ENCODE measurements at regions not wholly inside any gene's neighbourhood (a gene's known extent, or its start where the extent isn't known, plus 50 kb on each side); places are given as distances from the start of the nearest gene placed in this dataset.
"Not testable (repeated sequence)": the region's sequence is repeated elsewhere in the genome, so short reads cannot be mapped to it uniquely, and the experiment has no call there.

DNA sequence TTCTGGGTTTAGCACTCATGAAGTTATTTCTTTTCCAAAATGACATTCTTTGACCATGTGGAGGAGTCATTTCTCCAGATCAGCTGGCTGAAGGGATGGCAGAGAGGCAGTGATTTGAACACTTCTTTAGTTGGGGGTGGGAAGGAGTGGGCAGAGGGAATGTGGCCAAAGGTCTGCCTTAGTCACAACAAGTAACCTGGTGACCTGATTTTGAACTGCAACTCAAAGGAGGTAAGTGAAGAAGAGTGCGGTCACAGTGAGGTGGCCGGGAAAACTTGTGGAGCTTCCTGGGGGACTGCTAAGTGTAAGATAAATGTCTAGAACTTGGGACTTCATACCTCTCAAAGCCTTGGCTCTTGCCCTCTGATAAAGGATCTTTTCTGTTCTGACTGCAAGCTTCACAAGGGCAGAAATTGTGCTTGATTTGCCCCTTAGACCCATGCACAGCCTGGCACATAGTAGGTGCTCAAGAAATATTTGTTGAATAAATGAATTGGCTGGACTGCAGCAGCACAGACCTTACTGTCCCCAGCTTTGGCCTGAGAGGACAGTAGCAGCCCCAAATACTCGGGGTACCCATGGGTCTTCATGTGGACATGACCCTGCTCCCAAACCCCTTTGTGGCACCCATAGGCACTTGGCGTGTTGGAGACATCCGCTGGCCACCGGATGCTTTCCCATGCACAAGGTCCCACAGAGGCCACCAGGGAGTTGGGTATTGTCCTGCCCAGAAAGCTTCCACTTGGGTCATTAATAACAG is 99.0 kb upstream of the ALX4 start:
- H3K4me3 ChIP-seq (ENCODE audit: low read depth, low read length), result no peak overlapping the region
- DNase-seq (ENCODE audit: low read depth), result no peak

DNA sequence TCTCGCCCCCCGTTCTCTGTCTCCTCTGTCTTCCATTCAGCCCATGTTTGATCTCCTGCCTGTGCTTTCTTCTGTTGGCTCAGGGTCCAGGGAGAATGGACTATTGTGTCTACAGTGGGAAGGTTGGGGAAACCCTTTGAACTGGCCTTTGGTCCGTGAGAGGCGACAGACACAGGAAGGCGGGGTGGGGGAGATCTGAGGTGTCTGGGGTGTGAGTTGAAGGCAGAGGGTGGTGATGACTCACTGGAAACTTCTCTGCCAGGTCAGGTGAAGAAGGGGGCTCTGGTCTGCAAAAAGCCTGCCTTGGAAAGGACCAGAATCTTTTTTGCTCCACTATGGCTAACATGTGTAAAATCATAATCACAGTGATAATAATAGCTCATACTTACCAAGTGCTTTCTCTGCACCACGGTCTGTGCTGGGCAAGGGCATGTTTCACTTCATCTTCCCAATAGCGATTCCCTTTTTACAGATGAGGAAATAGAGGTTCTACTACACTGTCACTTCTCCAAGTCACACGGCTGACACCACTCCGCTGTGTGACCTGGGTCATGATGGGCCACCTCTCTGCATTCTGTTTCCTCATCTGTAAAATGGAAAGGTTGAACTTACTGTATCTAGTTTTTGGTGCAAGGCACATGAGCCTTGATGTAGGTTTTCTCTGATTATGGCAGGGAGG is 99.8 kb upstream of the ALX4 start:
- no peak overlapping the region for H3K4me3 ChIP-seq (ENCODE audit: low read depth, low read length)
- DNase-seq (ENCODE audit: low read depth), result no peak

- H3K4me3 ChIP-seq (ENCODE audit: low read depth, low read length), result no peak overlapping the region
- DNase-seq (ENCODE audit: low read depth), result no peak
These were observed 106.8 kb upstream of the ALX4 start for GRCh38 chr11:44416776-44417175.

DNA sequence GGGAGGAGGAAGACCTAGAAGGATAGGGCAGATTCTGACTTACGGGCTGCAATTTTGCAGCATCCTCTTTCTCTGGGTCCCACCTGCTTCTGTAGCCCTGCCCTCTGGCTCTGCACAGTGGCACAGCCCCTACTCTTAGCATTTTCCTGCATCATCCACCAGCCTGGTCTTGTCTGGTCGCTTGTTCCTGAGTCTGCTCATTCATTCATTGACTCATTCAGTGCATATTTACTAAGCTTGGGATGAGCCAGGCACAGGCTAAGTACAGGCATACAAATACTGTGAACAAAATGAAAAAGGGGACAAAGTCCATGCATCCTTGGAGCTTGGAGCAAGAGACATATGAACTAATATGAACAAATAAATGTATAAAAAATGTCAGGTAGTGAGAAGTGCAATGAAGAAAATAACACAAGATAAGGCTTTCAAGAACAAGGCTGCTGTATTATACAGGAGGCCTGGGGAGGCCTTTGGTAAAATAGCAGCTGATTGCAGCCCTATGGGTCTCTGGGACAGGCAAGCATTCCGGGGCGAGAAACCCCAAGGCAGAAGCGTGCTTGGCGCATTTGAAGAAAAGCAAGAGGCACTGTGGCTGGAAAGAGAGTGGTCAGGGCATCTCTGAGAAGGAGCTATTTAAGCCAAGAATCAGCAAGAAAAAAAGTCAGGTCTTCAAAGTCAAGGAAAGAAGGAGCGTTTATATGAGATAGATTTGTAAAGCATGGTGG is 108.0 kb upstream of the ALX4 start:
- DNase-seq (ENCODE audit: low read depth), result no peak
- H3K4me3 ChIP-seq (ENCODE audit: low read depth, low read length), result no peak overlapping the region

DNA sequence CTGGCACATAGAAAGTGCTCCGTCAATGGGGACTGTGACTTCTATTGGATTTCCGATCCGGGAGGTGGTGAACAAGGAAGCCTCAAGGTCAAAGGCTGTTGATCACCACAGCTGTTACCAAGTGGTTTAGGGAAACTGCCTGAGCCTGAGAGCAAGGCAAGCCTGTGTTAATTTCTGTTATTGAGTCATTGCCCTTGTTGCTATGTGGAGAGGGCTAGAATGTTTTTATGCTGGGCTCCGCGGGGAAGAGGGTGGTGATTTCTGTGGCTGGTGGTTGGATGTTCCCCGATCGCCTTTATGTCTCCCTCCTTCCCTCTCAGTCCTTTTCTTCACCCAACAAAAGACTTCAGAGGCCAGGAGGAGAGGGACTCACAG is 108.5 kb upstream of the ALX4 start:
- no peak for DNase-seq (ENCODE audit: low read depth)
- no peak overlapping the region for H3K4me3 ChIP-seq (ENCODE audit: low read depth, low read length)

DNA sequence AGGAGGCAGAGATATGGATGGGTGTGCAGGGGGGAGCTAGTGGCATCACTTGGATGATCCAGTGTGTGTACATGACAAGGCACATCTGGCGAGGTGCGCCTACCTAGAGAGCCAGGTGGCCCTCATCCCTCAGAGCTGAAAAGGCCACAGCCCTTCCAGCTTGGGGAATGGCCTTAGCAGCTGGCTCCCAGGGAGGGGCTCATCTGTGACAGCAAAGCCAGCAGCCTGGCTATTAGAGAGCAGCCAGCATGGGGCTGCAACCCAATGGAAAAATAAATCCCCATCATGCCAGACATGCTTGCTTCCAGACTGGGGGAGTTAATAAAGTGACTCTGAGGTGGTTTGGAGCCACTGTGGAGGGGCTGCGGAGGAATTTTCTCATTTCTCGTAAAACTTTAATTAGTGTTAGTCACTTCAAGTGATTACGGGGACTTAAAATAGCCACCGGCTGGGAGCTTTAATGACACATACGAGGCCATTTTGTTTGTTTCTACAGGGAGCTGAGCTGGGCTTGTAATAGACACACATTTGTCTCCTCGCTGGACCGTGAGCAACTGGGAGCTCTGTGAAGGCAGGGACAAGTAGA is 111.2 kb upstream of the ALX4 start:
- DNase-seq (ENCODE audit: low read depth), result no peak
- no peak overlapping the region for H3K4me3 ChIP-seq (ENCODE audit: low read depth, low read length)

GRCh38 chr11:44423289-44423688 is 113.3 kb upstream of the ALX4 start:
- DNase-seq (ENCODE audit: low read depth), result no peak
- no peak overlapping the region for H3K4me3 ChIP-seq (ENCODE audit: low read depth, low read length)

DNA sequence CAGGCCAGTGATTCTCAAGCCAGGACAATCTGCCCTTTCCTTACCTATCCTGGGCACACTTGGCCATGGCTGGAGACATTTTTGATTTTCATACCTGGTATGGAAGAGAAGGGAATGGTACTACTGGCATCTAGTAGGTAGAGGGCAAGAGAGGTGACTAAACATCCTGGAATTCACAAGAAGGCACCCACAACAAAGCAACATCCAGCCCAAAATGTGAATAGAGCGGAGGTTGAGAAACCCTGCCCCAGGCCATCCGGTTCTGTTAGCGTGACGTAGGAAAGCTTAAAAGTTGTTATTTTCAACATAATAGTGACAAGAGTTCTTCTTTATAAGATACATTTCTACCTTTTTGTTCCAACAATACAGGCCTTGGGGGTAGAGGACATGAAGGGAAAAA is 114.9 kb upstream of the ALX4 start:
- H3K4me3 ChIP-seq (ENCODE audit: low read depth, low read length), result no peak overlapping the region
- no peak for DNase-seq (ENCODE audit: low read depth)

GRCh38 chr11:44426119-44426518 is 116.2 kb upstream of the ALX4 start:
- H3K4me3 ChIP-seq (ENCODE audit: low read depth, low read length), result no peak overlapping the region
- no peak for DNase-seq (ENCODE audit: low read depth)

DNA sequence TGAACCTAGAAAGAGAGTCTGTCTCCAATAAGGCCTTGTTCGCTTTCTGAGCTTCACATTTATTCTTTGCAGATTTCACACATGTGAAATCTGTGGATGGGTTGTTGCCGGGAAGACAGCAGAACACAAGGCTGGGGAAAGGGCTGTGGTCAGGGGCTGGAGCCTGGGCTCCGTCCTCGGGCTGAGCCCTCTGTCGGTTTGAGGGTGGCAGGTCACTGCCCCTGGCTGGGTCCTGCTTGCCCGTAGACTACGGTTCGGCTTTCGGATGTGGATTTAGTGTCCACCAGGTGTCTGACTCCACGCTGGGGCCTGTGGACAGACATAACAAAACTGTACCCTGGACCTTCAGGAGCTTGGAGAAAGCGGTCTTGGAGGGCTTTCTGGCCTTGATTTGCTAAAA is 117.0 kb upstream of the ALX4 start:
- H3K4me3 ChIP-seq (ENCODE audit: low read depth, low read length), result no peak overlapping the region
- DNase-seq (ENCODE audit: low read depth), result no peak

- DNase-seq (ENCODE audit: low read depth), result no peak
- no peak overlapping the region for H3K4me3 ChIP-seq (ENCODE audit: low read depth, low read length)
These were observed 117.5 kb upstream of the ALX4 start for GRCh38 chr11:44427432-44427831.

DNA sequence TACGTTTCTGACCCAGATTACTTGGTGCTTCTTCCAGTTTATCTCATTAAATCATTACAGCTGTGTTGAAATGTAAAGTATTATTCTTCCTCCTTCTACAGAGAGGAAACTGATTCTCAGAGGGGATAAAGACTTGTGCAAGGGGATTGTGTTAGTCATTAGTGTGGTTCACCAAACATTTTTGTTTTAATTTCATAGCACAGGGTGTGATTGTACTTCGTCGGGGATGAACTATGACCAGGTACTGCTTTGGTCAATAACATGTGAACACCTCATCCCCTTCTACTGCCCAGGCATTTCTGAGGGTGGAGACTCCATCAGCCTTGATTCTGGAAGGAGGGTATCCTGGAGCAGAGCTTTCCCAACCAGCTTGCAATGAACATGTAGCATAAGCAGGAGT is 120.2 kb upstream of the ALX4 start:
- no peak overlapping the region for H3K4me3 ChIP-seq (ENCODE audit: low read depth, low read length)
- no peak for DNase-seq (ENCODE audit: low read depth)

GRCh38 chr11:44434191-44434590 is 124.3 kb upstream of the ALX4 start:
- H3K4me3 ChIP-seq (ENCODE audit: low read depth, low read length), result no peak overlapping the region
- DNase-seq (ENCODE audit: low read depth), result no peak

- no peak for DNase-seq (ENCODE audit: low read depth)
These were observed 127.2 kb upstream of the ALX4 start for GRCh38 chr11:44437122-44437521.

GRCh38 chr11:44442893-44443673 is 122.4 kb upstream of the CD82 start:
- H3K4me3 ChIP-seq (ENCODE audit: low read depth, low read length); DNase-seq (ENCODE audit: low read depth): not testable (repeated sequence)

More at GRCh38 chr11:44437122-44437521, 127.2 kb upstream of the ALX4 start:
- H3K4me3 ChIP-seq (ENCODE audit: low read depth, low read length), result no peak overlapping the region

DNA sequence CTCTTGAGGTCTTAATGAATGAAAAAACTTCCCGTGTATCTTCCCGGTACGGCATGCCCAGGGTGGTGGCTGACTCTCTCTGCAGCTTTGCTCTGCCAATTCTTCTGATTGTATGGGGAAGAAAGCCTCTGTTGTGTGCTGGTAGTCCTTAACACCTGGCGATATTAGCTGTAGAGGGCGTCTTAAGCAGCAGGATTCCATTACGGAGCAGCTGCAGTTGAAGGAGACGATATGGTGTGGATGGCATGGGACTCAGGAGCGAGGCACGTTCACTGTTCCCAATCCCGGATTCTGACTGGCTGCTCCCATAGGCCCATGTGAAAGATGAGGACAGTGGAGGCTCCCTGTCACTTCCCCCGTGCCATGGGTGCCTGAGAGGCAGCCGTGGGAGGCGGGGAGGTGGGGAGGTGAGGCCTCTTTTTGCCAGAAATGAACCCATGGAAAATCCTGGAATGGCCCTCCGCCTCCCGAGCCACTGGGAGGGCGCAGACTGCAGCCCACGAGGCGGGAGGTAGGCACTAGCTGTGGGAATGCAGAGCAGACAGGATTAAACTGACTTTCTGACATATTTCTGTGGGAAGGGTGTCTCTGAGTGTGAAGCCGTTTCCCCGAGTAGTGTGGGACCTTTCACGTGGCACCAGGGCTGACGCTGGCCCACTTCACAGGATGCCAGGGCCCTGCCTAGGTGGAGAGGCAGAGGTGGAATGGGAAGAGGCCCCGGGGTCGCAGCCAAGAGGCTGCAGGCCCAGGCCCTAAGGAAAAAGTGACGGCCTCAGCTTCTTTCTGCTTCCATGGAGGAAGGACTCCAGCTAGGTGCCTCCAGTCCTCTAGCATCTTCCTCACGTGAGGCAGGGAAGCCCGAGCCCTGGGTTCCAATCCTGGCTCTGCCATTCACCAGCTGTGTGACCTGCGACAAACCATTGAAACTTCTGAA is 121.4 kb upstream of the CD82 start:
- no peak overlapping the region for H3K4me3 ChIP-seq (ENCODE audit: low read depth, low read length)
- DNase-seq (ENCODE audit: low read depth), result no peak

- no peak for DNase-seq (ENCODE audit: low read depth)
- H3K4me3 ChIP-seq (ENCODE audit: low read depth, low read length), result no peak overlapping the region
These were observed 120.6 kb upstream of the CD82 start for GRCh38 chr11:44444770-44445321.

Data from skeletal muscle cell (primary cell).